ENCODE measurements at regions not wholly inside any gene's neighbourhood (a gene's known extent, or its start where the extent isn't known, plus 50 kb on each side); places are given as distances from the start of the nearest gene placed in this dataset.

- Histone ChIP-seq H3K27me3 (ENCODE audit: low read depth, low read length) (no peaks in the 10 kb centered on the region), H3K27ac (ENCODE audit: low read length) (no peak overlapping the region), H4K20me1 (ENCODE audit: insufficient read depth, low read length) (no peaks in the 10 kb centered on the region), H3K4me2 (ENCODE audit: low read length) (no peak overlapping the region), H3K4me3 (ENCODE audit: low read length) (no peak overlapping the region), H3K4me1 (ENCODE audit: low read length) (no peaks in the 10 kb centered on the region), H2AFZ (ENCODE audit: low read depth, low read length) (no peak overlapping the region), H3K9ac (ENCODE audit: low read length) (no peak overlapping the region), H3K9me3 (ENCODE audit: insufficient read depth, low read length) (no peaks in the 10 kb centered on the region), H3K79me2 (ENCODE audit: low read length) (no peaks in the 10 kb centered on the region), H3K36me3 (replicated peaks; ENCODE audit: low read depth, low read length) (no peaks in the 10 kb centered on the region)
- no peak for TF ChIP-seq CTCF (IDR thresholded peaks at IDR 0.05; ENCODE audit: low read depth, low read length)
- no peak for TF ChIP-seq EZH2phosphoT487 (IDR thresholded peaks at IDR 0.05; ENCODE audit: low read depth)
Observed at GRCh38 chr6:93678841-93679454, 259.6 kb upstream of the EPHA7 start.

- Histone ChIP-seq H3K27me3 (ENCODE audit: low read depth, low read length) (no peaks in the 10 kb centered on the region), H2AFZ (ENCODE audit: low read depth, low read length) (no peak overlapping the region), H3K36me3 (replicated peaks; ENCODE audit: low read depth, low read length) (no peaks in the 10 kb centered on the region), H3K9ac (ENCODE audit: low read length) (no peak overlapping the region), H3K4me1 (ENCODE audit: low read length) (no peaks in the 10 kb centered on the region), H3K79me2 (ENCODE audit: low read length) (no peaks in the 10 kb centered on the region), H3K4me2 (ENCODE audit: low read length) (no peak overlapping the region), H3K9me3 (ENCODE audit: insufficient read depth, low read length) (no peaks in the 10 kb centered on the region), H3K4me3 (ENCODE audit: low read length) (no peak overlapping the region), H4K20me1 (ENCODE audit: insufficient read depth, low read length) (no peaks in the 10 kb centered on the region), H3K27ac (ENCODE audit: low read length) (no peak overlapping the region)
- no peak for TF ChIP-seq EZH2phosphoT487 (IDR thresholded peaks at IDR 0.05; ENCODE audit: low read depth)
- no peak for TF ChIP-seq CTCF (IDR thresholded peaks at IDR 0.05; ENCODE audit: low read depth, low read length)
Observed at GRCh38 chr6:93677264-93677965, 258.1 kb upstream of the EPHA7 start.

- TF ChIP-seq EZH2phosphoT487 (IDR thresholded peaks at IDR 0.05; ENCODE audit: low read depth) (no peak), CTCF (IDR thresholded peaks at IDR 0.05; ENCODE audit: low read depth, low read length) (no peak)
- Histone ChIP-seq H2AFZ (ENCODE audit: low read depth, low read length) (no peak overlapping the region), H3K4me3 (ENCODE audit: low read length) (no peak overlapping the region), H4K20me1 (ENCODE audit: insufficient read depth, low read length) (no peaks in the 10 kb centered on the region), H3K27me3 (ENCODE audit: low read depth, low read length) (no peaks in the 10 kb centered on the region), H3K79me2 (ENCODE audit: low read length) (no peaks in the 10 kb centered on the region), H3K4me1 (ENCODE audit: low read length) (no peaks in the 10 kb centered on the region), H3K27ac (ENCODE audit: low read length) (no peak overlapping the region), H3K4me2 (ENCODE audit: low read length) (no peak overlapping the region), H3K9me3 (ENCODE audit: insufficient read depth, low read length) (no peaks in the 10 kb centered on the region), H3K9ac (ENCODE audit: low read length) (no peak overlapping the region), H3K36me3 (replicated peaks; ENCODE audit: low read depth, low read length) (no peaks in the 10 kb centered on the region)
Observed at GRCh38 chr6:93676581-93676980, 257.2 kb upstream of the EPHA7 start.

GRCh38 chr6:93675856-93676417 lies 256.6 kb upstream of the EPHA7 start:
- H3K36me3 ChIP-seq (replicated peaks; ENCODE audit: low read depth, low read length): no peaks in the 10 kb centered on the region
- H3K4me2 ChIP-seq (ENCODE audit: low read length): no peak overlapping the region
- H3K79me2 ChIP-seq (ENCODE audit: low read length): no peaks in the 10 kb centered on the region
- H3K9ac ChIP-seq (ENCODE audit: low read length): no peak overlapping the region
- no peak overlapping the region for H2AFZ ChIP-seq (ENCODE audit: low read depth, low read length)
- H3K4me3 ChIP-seq (ENCODE audit: low read length): no peak overlapping the region
- no peaks in the 10 kb centered on the region for H3K4me1 ChIP-seq (ENCODE audit: low read length)
- no peak overlapping the region for H3K27ac ChIP-seq (ENCODE audit: low read length)
- TF ChIP-seq EZH2phosphoT487 (IDR thresholded peaks at IDR 0.05; ENCODE audit: low read depth) (no peak), CTCF (IDR thresholded peaks at IDR 0.05; ENCODE audit: low read depth, low read length) (no peak)
- no peaks in the 10 kb centered on the region for H4K20me1 ChIP-seq (ENCODE audit: insufficient read depth, low read length)
- no peaks in the 10 kb centered on the region for H3K27me3 ChIP-seq (ENCODE audit: low read depth, low read length)
- no peaks in the 10 kb centered on the region for H3K9me3 ChIP-seq (ENCODE audit: insufficient read depth, low read length)

All from OCI-LY3 (cell line).